DOHH2 (cell line): ENCODE measurements at regions not wholly inside any gene's neighbourhood (a gene's known extent, or its start where the extent isn't known, plus 50 kb on each side); places are given as distances from the start of the nearest gene placed in this dataset.

ENCODE experiments used
- H3F3A ChIP-seq: fragments of 200-600 bp; sonication (generic), shearing (Covaris generic); 2 replicates; pipeline ENCODE4 v1.6.0; 2016; ENCODE audit warnings: antibody characterized with exemption, mild to moderate bottlenecking; ENCODE audit not compliant: control insufficient read depth, insufficient read depth
- H3K27ac ChIP-seq: fragments of 200-600 bp; sonication (generic); 2 replicates; pipeline ENCODE4 v1.5.1; 2014; ENCODE audit warnings: low read depth, mild to moderate bottlenecking, low read length, moderate library complexity
- H3K27me3 ChIP-seq: fragments of 200-600 bp; sonication (generic); 2 replicates; pipeline ENCODE4 v1.6.1; 2014; ENCODE audit warnings: mild to moderate bottlenecking, low read length, mixed read lengths; ENCODE audit not compliant: control insufficient read depth
- H3K36me3 ChIP-seq: fragments of 200-600 bp; sonication (generic); 2 replicates; pipeline ENCODE4 v1.6.1; 2014; ENCODE audit warnings: mild to moderate bottlenecking, low read length, moderate library complexity, mixed read lengths; ENCODE audit not compliant: control insufficient read depth
- H3K4me1 ChIP-seq: fragments of 200-600 bp; sonication (generic); 2 replicates; pipeline ENCODE4 v1.6.1; 2014; ENCODE audit warnings: mild to moderate bottlenecking, low read length, mixed read lengths; ENCODE audit not compliant: control insufficient read depth
- H3K4me2 ChIP-seq: fragments of 200-600 bp; sonication (generic); 2 replicates; pipeline ENCODE4 v1.6.0; 2014; ENCODE audit warnings: mild to moderate bottlenecking, low read length, moderate library complexity
- H3K4me3 ChIP-seq: fragments of 200-600 bp; sonication (generic); 2 replicates; pipeline ENCODE4 v1.5.1; 2014; ENCODE audit warnings: mild to moderate bottlenecking, low read length, mixed read lengths
- H3K79me2 ChIP-seq: fragments of 200-600 bp; sonication (generic); 2 replicates; pipeline ENCODE4 v1.6.1; 2014; ENCODE audit warnings: mild to moderate bottlenecking, low read length, mixed read lengths; ENCODE audit not compliant: control insufficient read depth
- H3K9me2 ChIP-seq: fragments of 200-600 bp; sonication (generic); replicated peaks from 2 replicates; pipeline ENCODE4 v1.6.1; 2014; ENCODE audit warnings: mild to moderate bottlenecking, low read length, mixed read lengths; ENCODE audit not compliant: control insufficient read depth
- H3K9me3 ChIP-seq: fragments of 200-600 bp; sonication (generic); 2 replicates; pipeline ENCODE4 v1.6.1; 2014; ENCODE audit warnings: antibody characterized with exemption, low read length, mixed read lengths; ENCODE audit not compliant: control insufficient read depth, insufficient read depth
- H4K20me1 ChIP-seq: fragments of 200-600 bp; sonication (generic); 2 replicates; pipeline ENCODE4 v1.6.0; 2014; ENCODE audit warnings: low read depth, mild to moderate bottlenecking, antibody characterized with exemption, low read length, moderate library complexity; ENCODE audit not compliant: control insufficient read depth, insufficient read depth
- EZH2phosphoT487 ChIP-seq: fragments of 200-600 bp; sonication (generic); IDR thresholded peaks from 2 replicates; pipeline ENCODE4 v1.6.1; 2017; ENCODE audit warnings: borderline replicate concordance, mild to moderate bottlenecking, antibody characterized with exemption, low read length, moderate library complexity, mixed read lengths
- TF ChIP-seq, protein P1 (sequence below): fragments of 200-600 bp; sonication (generic); IDR thresholded peaks from one replicate; pipeline ENCODE4 v1.5.1; 2014; ENCODE audit warnings: antibody characterized with exemption, mild to moderate bottlenecking, low read depth, low read length; ENCODE audit not compliant: poor library complexity, severe bottlenecking

DNA sequence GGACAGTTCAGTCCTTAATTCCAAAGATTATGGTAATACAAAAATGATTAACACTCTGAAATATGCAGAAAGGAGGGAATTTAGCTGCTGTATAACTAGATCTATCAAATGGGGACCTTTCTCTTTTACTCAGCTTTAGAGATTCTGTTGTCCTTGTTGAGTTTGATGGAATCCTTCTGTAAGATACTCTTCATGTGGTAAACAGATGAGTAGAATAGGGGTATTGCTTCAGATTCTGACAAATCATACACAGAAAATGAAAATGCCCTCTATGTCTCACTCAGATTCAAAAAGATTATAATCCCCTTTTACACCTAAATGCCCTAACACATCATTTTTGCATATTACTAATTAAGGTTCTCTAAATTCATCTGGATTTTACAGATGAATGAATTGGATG is 50.7 kb downstream of the ARHGAP35 start:
- Histone ChIP-seq H3K4me2 (no peak overlapping the region), H3K27ac (no peak overlapping the region), H3K27me3 (no peaks in the 10 kb centered on the region), H3K4me3 (no peak overlapping the region), H3K4me1 (peaks cover 22% of the 10 kb centered on the region), H3K36me3 (no peaks in the 10 kb centered on the region), H3K9me2 (no peaks in the 10 kb centered on the region), H3F3A (no peaks in the 10 kb centered on the region), H3K79me2 (peaks cover 96% of the 10 kb centered on the region), H3K9me3 (no peaks in the 10 kb centered on the region), H4K20me1 (peaks cover 10% of the 10 kb centered on the region)
- TF ChIP-seq, protein P1, sequence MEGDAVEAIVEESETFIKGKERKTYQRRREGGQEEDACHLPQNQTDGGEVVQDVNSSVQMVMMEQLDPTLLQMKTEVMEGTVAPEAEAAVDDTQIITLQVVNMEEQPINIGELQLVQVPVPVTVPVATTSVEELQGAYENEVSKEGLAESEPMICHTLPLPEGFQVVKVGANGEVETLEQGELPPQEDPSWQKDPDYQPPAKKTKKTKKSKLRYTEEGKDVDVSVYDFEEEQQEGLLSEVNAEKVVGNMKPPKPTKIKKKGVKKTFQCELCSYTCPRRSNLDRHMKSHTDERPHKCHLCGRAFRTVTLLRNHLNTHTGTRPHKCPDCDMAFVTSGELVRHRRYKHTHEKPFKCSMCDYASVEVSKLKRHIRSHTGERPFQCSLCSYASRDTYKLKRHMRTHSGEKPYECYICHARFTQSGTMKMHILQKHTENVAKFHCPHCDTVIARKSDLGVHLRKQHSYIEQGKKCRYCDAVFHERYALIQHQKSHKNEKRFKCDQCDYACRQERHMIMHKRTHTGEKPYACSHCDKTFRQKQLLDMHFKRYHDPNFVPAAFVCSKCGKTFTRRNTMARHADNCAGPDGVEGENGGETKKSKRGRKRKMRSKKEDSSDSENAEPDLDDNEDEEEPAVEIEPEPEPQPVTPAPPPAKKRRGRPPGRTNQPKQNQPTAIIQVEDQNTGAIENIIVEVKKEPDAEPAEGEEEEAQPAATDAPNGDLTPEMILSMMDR: no peak
- TF ChIP-seq EZH2phosphoT487: no peak

DNA sequence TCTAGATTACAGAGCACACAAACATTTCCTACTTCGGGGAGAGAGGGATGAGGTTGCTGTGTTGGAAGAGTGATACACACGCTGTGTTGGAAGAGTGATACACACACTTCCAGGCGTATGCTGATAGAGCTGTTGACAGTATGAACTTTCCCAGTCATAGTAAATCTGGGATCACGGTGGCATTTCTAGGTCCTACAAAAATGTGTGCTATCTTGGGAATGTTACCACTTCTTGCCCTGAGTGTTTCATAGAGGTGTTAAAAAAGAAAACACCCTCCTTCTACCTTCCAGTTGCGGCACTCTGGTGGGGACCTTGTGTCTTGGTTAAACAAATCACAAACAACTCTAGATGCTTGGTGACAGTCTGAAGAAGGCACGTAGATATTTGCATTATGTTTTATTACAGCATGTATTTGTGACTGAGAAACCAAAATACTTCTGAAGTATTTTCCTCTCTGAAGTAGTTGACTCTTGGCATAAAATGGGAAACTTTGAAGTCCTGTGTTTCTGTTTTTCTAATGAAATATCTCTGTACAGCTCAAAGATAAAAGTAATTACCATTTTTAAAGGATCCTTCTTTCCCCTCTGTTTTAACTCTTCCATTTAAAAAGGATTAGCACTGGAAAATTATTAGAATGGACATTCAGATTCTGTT is 52.5 kb downstream of the ARHGAP35 start:
- Histone ChIP-seq H3K4me2 (no peak overlapping the region), H3K4me3 (no peak overlapping the region), H3K4me1 (peaks cover 22% of the 10 kb centered on the region), H3K27me3 (no peaks in the 10 kb centered on the region), H3K9me2 (no peaks in the 10 kb centered on the region), H3K36me3 (peaks cover under 1% of the 10 kb centered on the region), H3K9me3 (no peaks in the 10 kb centered on the region), H3F3A (no peaks in the 10 kb centered on the region), H3K79me2 (peaks cover 97% of the 10 kb centered on the region), H3K27ac (no peak overlapping the region), H4K20me1 (peaks cover 7% of the 10 kb centered on the region)
- TF ChIP-seq, protein P1: no peak
- no peak for TF ChIP-seq EZH2phosphoT487

DNA sequence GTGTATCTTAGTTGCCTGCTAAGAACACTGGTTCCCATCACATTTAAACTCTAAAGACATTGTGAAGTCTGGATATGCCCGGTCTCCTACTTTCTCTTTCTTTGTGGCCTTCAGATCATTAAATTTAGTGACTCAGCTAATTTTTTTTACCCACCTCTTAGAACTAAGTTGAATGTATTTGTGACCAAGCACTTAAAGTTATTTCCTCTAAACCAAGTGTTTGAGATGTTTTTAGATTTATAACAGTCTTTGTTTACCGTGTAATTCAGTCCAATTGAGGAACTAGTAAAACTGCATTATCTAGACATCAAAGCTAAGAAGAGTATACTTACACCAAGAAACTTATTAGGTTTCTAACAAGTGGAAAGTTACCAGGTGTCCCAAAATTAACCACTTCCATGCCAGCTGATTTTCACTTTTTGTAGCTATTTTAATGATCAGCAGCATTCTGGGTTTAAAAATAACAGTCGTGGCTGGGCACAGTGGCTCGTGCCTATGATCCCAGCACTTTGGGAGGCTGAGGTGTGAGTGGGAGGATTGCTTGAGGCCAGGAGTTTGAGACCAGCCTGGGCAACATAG is 53.1 kb downstream of the ARHGAP35 start:
- H3K27me3 ChIP-seq: no peaks in the 10 kb centered on the region
- no peaks in the 10 kb centered on the region for H3F3A ChIP-seq

More for the DNA sequence above, 53.1 kb downstream of the ARHGAP35 start:
- H3K27ac ChIP-seq: no peak overlapping the region
- peaks cover 3% of the 10 kb centered on the region for H4K20me1 ChIP-seq
- peaks cover 7% of the 10 kb centered on the region for H3K36me3 ChIP-seq
- TF ChIP-seq EZH2phosphoT487: no peak
- TF ChIP-seq, protein P1: no peak
- H3K9me3 ChIP-seq: no peaks in the 10 kb centered on the region
- peaks cover 22% of the 10 kb centered on the region for H3K4me1 ChIP-seq
- H3K4me2 ChIP-seq: no peak overlapping the region
- peaks cover 97% of the 10 kb centered on the region for H3K79me2 ChIP-seq
- no peak overlapping the region for H3K4me3 ChIP-seq
- H3K9me2 ChIP-seq: no peaks in the 10 kb centered on the region
